ENCODE measurements at regions not wholly inside any gene's neighbourhood (a gene's known extent, or its start where the extent isn't known, plus 50 kb on each side); places are given as distances from the start of the nearest gene placed in this dataset.

DNA sequence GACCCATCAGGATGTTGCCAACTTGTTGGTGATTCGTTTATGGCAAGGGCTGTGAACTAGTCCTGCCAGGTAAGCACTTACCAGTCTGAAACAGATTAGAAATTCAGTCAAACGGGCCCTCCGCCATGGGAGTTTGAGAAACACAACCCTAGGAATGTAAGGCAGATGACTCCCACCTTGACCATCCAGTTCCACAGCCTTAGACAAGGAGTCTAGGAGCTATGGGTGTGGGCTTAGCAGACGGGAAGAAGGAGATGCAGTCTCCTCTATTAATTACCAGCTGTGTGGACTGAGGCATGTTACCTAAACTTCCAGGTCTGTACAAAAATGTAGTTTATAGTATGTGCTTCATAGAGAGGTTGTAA lies 319.4 kb upstream of the NCKAP5 start:
- H3K9ac ChIP-seq (ENCODE audit: low read length): no peak overlapping the region
- H2AFZ ChIP-seq (ENCODE audit: low read depth, low read length, poor library complexity, severe bottlenecking): no peak overlapping the region
- H3K36me3 ChIP-seq (ENCODE audit: control insufficient read depth in 1 of 2, insufficient read depth in 2 of 2, low read length in 2 of 2): no peaks in the 10 kb centered on the region
- intact Hi-C loops (cut with micrococcal nuclease): loop anchor here (2.0 to 10.0 kb wide), 5 partner anchors 231 to 1007 kb away; no protein-coding TSS in a partner anchor
- no peak overlapping the region for H3K4me3 ChIP-seq (replicated peaks in 1 of 2; ENCODE audit: low read depth in 1 of 2, low read length in 2 of 2)
- no peak overlapping the region for H3K4me2 ChIP-seq (ENCODE audit: low read length)
- no peaks in the 10 kb centered on the region for H3K79me2 ChIP-seq (ENCODE audit: insufficient read depth, low read length)
- ATAC-seq (no peak), DNase-seq (ENCODE audit: low read depth, low spot score) (no peak)
- ChIA-PET RAD21 (ENCODE audit: low non-redundant PET in 1 of 2, low total read pairs in 2 of 2, uncharacterized antibody in 2 of 2, unreplicated experiment in 2 of 2) (interaction anchor here (1.4 to 1.5 kb wide), 2 partner anchors 319 to 524 kb away, joined by 3 to 7 read pairs; no protein-coding TSS in a partner anchor), POLR2A (no interaction called here), CTCF (interaction anchor here (1.5 to 2.6 kb wide), 7 partner anchors 230 to 573 kb away, joined by 5 to 20 read pairs (median 11); no protein-coding TSS in a partner anchor)
- no peaks in the 10 kb centered on the region for H3K4me1 ChIP-seq (ENCODE audit: control insufficient read depth in 1 of 2, insufficient read depth in 2 of 2, low read length in 2 of 2)
- no peak for TF ChIP-seq FOSL1 (IDR thresholded peaks at IDR 0.05; ENCODE audit: low read depth)
- TF ChIP-seq ZFX (IDR thresholded peaks at IDR 0.05): no peak
- TF ChIP-seq, protein P1, sequence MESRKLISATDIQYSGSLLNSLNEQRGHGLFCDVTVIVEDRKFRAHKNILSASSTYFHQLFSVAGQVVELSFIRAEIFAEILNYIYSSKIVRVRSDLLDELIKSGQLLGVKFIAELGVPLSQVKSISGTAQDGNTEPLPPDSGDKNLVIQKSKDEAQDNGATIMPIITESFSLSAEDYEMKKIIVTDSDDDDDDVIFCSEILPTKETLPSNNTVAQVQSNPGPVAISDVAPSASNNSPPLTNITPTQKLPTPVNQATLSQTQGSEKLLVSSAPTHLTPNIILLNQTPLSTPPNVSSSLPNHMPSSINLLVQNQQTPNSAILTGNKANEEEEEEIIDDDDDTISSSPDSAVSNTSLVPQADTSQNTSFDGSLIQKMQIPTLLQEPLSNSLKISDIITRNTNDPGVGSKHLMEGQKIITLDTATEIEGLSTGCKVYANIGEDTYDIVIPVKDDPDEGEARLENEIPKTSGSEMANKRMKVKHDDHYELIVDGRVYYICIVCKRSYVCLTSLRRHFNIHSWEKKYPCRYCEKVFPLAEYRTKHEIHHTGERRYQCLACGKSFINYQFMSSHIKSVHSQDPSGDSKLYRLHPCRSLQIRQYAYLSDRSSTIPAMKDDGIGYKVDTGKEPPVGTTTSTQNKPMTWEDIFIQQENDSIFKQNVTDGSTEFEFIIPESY (IDR thresholded peaks at IDR 0.05; ENCODE audit: extremely low read depth, insufficient replicate concordance, low read length): no peak
- no TSS peak for BruUV-seq (replicated peaks)
- no peak overlapping the region for H3K27ac ChIP-seq (ENCODE audit: low read depth, low read length)
- H3K9me3 ChIP-seq (ENCODE audit: control insufficient read depth in 1 of 2, insufficient read depth in 1 of 2, low read depth in 1 of 2, low read length in 2 of 2): no peaks in the 10 kb centered on the region
- H3K27me3 ChIP-seq (ENCODE audit: insufficient read depth, low read length): no peaks in the 10 kb centered on the region
- H3K9me2 ChIP-seq (ENCODE audit: insufficient read depth): no peaks in the 10 kb centered on the region
- no peaks in the 10 kb centered on the region for H4K20me1 ChIP-seq (ENCODE audit: insufficient read depth)

DNA sequence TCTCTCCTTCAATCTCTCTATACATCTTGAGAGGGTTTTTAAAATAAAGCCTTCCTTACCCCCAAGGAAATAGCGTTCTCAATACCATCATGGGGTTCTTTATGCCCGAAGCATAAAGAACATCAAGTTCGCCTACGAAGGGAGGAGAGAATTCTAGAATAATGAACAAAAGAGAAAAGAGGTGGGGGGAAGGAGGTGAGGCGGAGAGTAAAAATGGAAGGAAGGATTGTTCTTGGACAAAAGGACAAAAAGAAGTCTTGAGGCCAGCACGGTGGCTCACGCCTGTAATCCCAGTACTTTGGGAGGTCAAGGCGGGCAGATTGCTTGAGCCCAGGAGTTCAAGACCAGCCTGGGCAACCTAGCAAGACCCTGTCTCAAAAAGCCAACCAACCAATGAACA lies 319.8 kb upstream of the NCKAP5 start:
- Histone ChIP-seq H3K9me2 (ENCODE audit: insufficient read depth) (no peaks in the 10 kb centered on the region), H3K4me1 (ENCODE audit: control insufficient read depth in 1 of 2, insufficient read depth in 2 of 2, low read length in 2 of 2) (no peaks in the 10 kb centered on the region), H3K27ac (ENCODE audit: low read depth, low read length) (no peak overlapping the region), H3K9ac (ENCODE audit: low read length) (no peak overlapping the region), H3K4me3 (replicated peaks in 1 of 2; ENCODE audit: low read depth in 1 of 2, low read length in 2 of 2) (no peak overlapping the region), H4K20me1 (ENCODE audit: insufficient read depth) (no peaks in the 10 kb centered on the region), H3K9me3 (ENCODE audit: control insufficient read depth in 1 of 2, insufficient read depth in 1 of 2, low read depth in 1 of 2, low read length in 2 of 2) (no peaks in the 10 kb centered on the region), H3K79me2 (ENCODE audit: insufficient read depth, low read length) (no peaks in the 10 kb centered on the region), H3K27me3 (ENCODE audit: insufficient read depth, low read length) (no peaks in the 10 kb centered on the region), H3K4me2 (ENCODE audit: low read length) (no peak overlapping the region), H3K36me3 (ENCODE audit: control insufficient read depth in 1 of 2, insufficient read depth in 2 of 2, low read length in 2 of 2) (no peaks in the 10 kb centered on the region), H2AFZ (ENCODE audit: low read depth, low read length, poor library complexity, severe bottlenecking) (no peak overlapping the region)
- ChIA-PET RAD21 (ENCODE audit: low non-redundant PET in 1 of 2, low total read pairs in 2 of 2, uncharacterized antibody in 2 of 2, unreplicated experiment in 2 of 2) (no interaction called here), POLR2A (no interaction called here), CTCF (interaction anchor here (2.5 to 2.6 kb wide), 3 partner anchors 230 to 564 kb away, joined by 11 to 20 read pairs (median 18); no protein-coding TSS in a partner anchor)
- DNase-seq (ENCODE audit: low read depth, low spot score) (no peak), ATAC-seq (no peak)
- no TSS peak for BruUV-seq (replicated peaks)
- intact Hi-C loops (cut with micrococcal nuclease): loop anchor here (5.0 to 10.0 kb wide), 2 partner anchors 319 to 1007 kb away; no protein-coding TSS in a partner anchor
- TF ChIP-seq ELF1 (IDR thresholded peaks at IDR 0.05; ENCODE audit: borderline replicate concordance, low read depth) (no peak), ZNF274 (IDR thresholded peaks at IDR 0.05; ENCODE audit: low read depth, low read length) (no peak), FOSL1 (IDR thresholded peaks at IDR 0.05; ENCODE audit: low read depth) (no peak), EGR1 (IDR thresholded peaks at IDR 0.05; ENCODE audit: low read depth) (no peak), JUND (IDR thresholded peaks at IDR 0.05) (no peak), RAD21 (IDR thresholded peaks at IDR 0.05; ENCODE audit: low read depth) (no peak), SP1 (IDR thresholded peaks at IDR 0.05; ENCODE audit: low read depth) (no peak), CBX3 (IDR thresholded peaks at IDR 0.05; ENCODE audit: low read depth) (no peak), ZFX (IDR thresholded peaks at IDR 0.05) (no peak), SRF (IDR thresholded peaks at IDR 0.05; ENCODE audit: low read depth) (no peak), EZH2 (IDR thresholded peaks at IDR 0.05) (no peak)
- TF ChIP-seq, protein P2, sequence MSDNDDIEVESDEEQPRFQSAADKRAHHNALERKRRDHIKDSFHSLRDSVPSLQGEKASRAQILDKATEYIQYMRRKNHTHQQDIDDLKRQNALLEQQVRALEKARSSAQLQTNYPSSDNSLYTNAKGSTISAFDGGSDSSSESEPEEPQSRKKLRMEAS (IDR thresholded peaks at IDR 0.05): no peak
- TF ChIP-seq, protein P1 (IDR thresholded peaks at IDR 0.05; ENCODE audit: extremely low read depth, insufficient replicate concordance, low read length): no peak
- TF ChIP-seq, protein P3, sequence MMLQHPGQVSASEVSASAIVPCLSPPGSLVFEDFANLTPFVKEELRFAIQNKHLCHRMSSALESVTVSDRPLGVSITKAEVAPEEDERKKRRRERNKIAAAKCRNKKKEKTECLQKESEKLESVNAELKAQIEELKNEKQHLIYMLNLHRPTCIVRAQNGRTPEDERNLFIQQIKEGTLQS (IDR thresholded peaks at IDR 0.05): no peak
